HG03457 (cell line): ENCODE measurements at regions not wholly inside any gene's neighbourhood (a gene's known extent, or its start where the extent isn't known, plus 50 kb on each side); places are given as distances from the start of the nearest gene placed in this dataset.
"Not testable (repeated sequence)": the region's sequence is repeated elsewhere in the genome, so short reads cannot be mapped to it uniquely, and the experiment has no call there.

ENCODE experiments used
- ATAC-seq: cut with Tn5 transposase; IDR thresholded peaks from one replicate; pipeline ENCODE4 v1.9.1; 2021; ENCODE audit warnings: moderate number of reproducible peaks; ENCODE audit not compliant: unreplicated experiment

GRCh38 chr17:20840987-20841865, 201.6 kb downstream of the USP22 start:
- ATAC-seq, result not testable (repeated sequence)

GRCh38 chr17:20842012-20842411, 200.8 kb downstream of the USP22 start:
- ATAC-seq, result not testable (repeated sequence)

- not testable (repeated sequence) for ATAC-seq
Measured at GRCh38 chr17:20843261-20843660, 199.6 kb downstream of the USP22 start.

GRCh38 chr17:20843799-20844553, 198.8 kb downstream of the USP22 start:
- ATAC-seq, result not testable (repeated sequence)

GRCh38 chr17:20848869-20849443, 193.9 kb downstream of the USP22 start:
- not testable (repeated sequence) for ATAC-seq

GRCh38 chr17:20851591-20852238, 191.1 kb downstream of the USP22 start:
- not testable (repeated sequence) for ATAC-seq

- ATAC-seq, result no peak
Measured at GRCh38 chr17:20852239-20852989, 190.4 kb downstream of the USP22 start.

GRCh38 chr17:20852990-20853370, 189.8 kb downstream of the USP22 start:
- no peak for ATAC-seq

GRCh38 chr17:20855910-20856470, 186.8 kb downstream of the USP22 start:
- ATAC-seq, result not testable (repeated sequence)

GRCh38 chr17:20866444-20867209, 176.2 kb downstream of the USP22 start:
- ATAC-seq, result not testable (repeated sequence)

- not testable (repeated sequence) for ATAC-seq
Measured at GRCh38 chr17:20867436-20867937, 175.3 kb downstream of the USP22 start.

GRCh38 chr17:20867938-20868661, 174.7 kb downstream of the USP22 start:
- ATAC-seq, result not testable (repeated sequence)

GRCh38 chr17:20868662-20869007, 174.2 kb downstream of the USP22 start:
- not testable (repeated sequence) for ATAC-seq

GRCh38 chr17:20873173-20873572, 169.6 kb downstream of the USP22 start:
- not testable (repeated sequence) for ATAC-seq

- ATAC-seq, result not testable (repeated sequence)
Measured at GRCh38 chr17:20873688-20874328, 169.0 kb downstream of the USP22 start.

GRCh38 chr17:20877384-20877783, 165.4 kb downstream of the USP22 start:
- ATAC-seq, result not testable (repeated sequence)

- ATAC-seq, result no peak
Measured at GRCh38 chr17:20890338-20890737, 152.5 kb downstream of the USP22 start.

- not testable (repeated sequence) for ATAC-seq
Measured at GRCh38 chr17:20895426-20895825, 147.4 kb downstream of the USP22 start.
